HT1080 (cell line): ENCODE measurements at regions not wholly inside any gene's neighbourhood (a gene's known extent, or its start where the extent isn't known, plus 50 kb on each side); places are given as distances from the start of the nearest gene placed in this dataset.
"Not testable (repeated sequence)": the region's sequence is repeated elsewhere in the genome, so short reads cannot be mapped to it uniquely, and the experiment has no call there.

Experiments used
- DNase-seq: peaks from one replicate; pipeline ENCODE4 v3.0.0-alpha.2; 2015; ENCODE audit warnings: low read depth

GRCh38 chr7:125264174-125264856 is 334.7 kb upstream of the POT1 start:
- DNase-seq: not testable (repeated sequence)

DNA sequence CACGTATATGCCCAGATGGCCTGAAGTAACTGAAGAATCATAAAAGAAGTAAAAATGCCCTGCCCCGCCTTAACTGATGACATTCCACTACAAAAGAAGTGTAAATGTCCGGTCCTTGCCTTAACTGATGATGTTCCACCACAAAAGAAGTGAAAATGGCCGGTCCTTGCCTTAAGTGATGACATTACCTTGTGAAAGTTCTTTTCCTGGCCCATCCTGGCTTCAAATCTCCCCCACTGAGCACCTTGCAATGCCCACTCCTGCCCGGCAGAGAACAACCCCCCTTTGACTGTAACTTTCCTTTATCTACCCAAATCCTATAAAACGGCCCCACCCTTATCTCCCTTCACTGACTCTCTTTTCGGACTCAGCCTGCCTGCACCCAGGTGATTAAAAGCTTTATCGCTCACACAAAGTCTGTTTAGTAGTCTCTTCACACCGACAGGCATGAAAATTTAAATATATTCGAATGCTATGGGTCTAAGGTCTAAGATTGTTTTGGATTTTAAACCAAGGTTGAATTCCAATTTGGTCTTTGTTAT is 329.3 kb upstream of the POT1 start:
- DNase-seq: not testable (repeated sequence)

GRCh38 chr7:125257617-125258016 is 328.0 kb upstream of the POT1 start:
- no peak for DNase-seq

GRCh38 chr7:125256446-125256845 is 326.8 kb upstream of the POT1 start:
- no peak for DNase-seq

DNA sequence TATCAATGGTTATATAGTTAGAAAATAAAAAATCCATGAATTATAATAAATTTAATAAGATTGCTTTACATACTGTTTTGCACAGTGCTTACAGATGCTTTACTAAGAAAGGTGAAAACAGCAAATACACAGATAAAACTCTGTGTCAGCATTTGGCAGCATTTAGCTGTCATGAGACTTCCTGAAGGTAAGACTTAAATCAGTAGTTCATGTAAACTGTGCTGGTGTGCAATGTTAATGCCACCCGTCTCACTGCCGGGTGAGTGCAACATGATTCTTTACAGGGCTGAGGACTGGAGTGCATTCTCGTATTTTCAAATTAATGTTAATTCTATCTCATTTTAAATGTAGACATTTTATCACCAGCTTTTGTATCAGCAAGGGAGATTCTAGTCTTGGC is 326.2 kb upstream of the POT1 start:
- no peak for DNase-seq

- no peak for DNase-seq
Observed at GRCh38 chr7:125254566-125254965, 324.9 kb upstream of the POT1 start.

DNA sequence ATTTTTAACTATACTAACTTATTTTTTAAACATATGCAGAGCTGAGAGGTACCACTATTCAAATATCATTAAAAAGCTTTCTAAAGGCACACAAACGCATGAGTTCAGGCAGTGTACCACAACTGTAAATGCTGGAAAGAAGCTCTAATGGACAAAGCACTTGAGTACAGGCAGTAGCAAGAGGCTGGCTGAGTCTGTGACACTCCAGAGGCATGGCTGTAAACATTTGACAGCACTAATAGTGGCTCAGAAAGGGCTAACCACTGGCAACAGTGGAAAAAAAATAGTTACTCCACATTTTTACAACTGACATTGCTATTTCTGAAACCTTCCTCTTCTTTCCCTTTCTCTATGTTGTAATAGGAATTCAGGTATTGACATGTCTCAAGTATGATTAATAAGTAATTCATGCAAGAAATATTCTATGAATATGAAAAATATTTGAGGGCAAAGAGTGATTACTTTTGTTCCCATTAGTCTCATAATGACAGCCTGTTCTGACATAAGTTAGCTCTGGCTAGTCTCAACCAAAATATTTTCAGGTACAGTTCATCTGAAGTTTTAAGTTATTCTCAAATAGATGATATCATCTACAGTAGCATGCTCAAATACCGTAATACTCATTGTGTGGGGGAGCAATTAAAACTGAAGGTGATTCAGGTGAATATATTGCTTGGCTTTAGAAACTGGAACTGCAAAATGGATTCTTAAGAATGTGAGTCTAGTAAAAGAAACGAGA is 324.0 kb upstream of the POT1 start:
- no peak for DNase-seq

DNA sequence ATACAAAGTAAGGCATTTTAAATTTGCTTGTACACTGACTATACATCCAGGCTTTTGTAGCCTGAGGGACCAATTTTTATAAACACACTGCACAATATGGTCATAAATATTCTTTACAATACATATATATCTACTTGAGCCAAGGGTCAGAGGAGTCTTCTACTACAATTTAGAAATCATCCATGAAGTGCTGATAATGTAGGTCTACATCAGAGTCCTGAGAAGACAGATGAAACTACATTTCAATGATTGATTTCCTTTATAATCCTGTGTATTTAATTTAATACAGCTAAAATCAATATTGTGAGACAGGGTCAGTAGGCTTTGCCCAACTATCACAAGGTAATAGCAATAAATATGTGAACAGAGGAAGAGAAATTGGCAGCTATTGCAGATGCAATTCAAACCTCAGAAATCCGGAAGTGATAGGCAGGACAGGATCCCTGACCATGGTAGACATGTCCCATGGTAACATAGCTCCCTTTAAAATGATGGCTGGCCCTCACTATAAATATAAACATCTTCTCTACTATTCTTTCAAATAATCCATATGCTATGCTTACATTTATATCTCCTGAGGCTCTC is 318.0 kb upstream of the POT1 start:
- no peak for DNase-seq

DNA sequence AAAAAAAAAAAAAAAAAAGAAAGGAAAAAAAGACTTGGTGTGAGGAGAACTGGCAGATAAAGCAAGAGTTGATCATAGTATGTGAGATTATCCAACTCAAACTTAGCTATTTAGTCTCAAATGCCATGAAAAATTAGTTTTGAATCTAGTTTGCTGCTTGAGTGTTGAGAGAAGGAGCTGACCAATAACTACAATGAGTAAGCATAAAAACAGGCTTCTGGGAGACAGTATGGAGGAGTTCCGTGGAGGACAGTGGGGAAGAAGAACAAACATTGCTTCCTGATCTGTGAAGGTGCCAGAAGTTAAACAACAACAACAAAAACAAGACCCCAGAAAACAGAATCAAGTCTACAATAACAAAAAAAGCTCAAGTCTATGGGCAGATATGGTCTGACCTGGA is 317.1 kb upstream of the POT1 start:
- no peak for DNase-seq

DNA sequence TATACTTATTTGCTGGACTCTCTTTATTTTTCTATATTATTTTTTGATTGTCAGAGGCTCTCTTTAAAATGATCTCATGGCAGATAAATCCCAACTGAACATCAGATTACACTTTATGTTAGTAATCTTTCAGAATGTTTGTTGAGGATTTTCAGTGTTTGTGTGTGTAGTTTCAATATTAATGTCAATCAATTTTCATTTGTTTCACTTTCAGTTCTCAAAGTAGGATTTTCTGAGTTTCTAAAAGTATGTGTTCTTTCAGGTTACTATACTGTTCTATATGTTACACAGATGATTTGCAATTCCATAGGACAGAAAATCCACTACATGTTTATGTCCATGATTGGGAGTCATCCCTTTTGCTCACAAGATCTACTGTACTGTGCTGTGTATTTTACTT is 311.9 kb upstream of the POT1 start:
- no peak for DNase-seq

DNA sequence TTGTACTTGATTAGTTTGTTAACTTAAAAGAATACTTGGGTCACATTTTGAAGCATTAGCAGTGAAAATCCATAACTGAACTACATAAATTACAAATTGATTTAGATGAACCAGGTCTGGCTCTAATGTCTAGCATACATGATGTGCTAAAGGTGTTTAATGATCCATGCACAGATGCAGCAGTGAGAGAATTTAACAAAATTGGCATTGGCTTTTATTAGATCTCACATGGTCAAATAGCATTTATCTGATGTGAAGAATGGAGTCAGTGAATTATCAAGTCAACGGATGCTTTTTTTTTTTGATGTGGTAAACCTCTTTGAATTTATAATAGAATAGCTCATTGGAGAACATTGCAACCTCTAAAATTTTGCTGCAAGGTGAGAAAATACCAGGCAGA is 293.0 kb upstream of the POT1 start:
- DNase-seq: no peak

DNA sequence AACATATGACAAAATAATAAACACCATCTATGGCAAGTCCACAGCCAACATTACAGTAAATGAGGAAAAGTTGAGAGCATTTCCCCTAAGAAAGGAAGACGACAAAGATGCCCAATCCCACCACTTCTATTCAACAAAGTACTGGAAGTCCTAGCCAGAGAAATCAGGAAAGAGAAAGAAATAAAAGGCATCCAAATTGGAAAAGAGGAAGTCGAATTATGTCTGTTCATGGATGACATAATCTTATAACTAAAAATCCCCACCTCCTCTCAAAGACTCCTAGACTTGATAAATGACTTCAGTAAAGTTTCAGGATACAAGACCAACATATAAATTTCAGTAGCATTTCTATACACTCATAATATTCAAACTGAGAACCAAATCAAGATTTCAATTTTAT is 288.5 kb upstream of the POT1 start:
- DNase-seq: no peak

- no peak for DNase-seq
Observed at GRCh38 chr7:125201002-125201401, 271.4 kb upstream of the POT1 start.

DNA sequence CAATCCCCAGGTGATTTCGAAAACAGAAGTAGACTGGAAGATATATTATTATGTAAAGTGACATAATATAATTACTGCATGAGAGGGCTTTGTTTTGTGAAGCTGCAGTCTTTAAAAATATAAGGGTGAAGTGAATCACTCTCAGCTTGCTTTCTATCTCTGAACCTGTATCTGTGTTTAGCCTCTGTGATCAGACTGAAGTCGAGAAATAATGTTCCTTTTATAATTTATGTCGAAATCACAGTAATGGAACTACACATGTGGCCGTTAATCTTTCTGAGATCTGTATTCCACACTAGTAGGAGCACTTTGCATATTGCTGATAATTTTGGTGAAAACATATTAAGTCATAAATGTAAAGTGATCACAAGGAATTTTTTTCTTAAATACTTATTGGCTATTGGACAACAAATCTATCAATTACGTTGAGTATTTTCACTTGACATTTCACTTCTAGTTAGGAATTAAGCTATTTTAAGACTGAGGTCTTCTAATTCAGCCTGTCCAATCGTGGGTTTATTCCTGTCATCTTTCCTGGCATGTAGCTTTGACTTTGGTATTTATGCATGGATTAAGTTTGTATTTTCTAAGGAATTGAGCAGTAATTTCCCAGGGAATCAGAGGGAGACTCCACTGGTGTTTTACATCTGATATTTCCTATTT is 268.2 kb upstream of the POT1 start:
- DNase-seq: no peak

DNA sequence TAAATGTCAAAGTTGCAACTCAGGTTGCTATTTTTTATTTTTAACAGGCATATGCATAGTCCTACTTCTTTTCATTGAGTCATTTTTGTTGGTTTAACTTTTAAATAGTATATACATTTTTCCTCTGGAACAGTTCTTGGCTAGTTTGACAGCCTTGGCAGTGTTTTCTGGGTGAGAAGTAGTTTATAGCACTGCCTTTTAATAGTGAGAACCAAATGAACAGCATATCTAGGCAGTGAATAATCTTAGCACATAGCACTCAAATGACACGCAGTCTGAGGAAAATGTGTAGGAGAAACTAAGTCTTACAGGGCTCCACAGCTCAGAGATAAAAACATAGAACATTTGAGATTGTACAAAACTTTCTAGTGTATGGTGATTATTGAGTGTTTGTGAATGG is 265.5 kb upstream of the POT1 start:
- DNase-seq: no peak

DNA sequence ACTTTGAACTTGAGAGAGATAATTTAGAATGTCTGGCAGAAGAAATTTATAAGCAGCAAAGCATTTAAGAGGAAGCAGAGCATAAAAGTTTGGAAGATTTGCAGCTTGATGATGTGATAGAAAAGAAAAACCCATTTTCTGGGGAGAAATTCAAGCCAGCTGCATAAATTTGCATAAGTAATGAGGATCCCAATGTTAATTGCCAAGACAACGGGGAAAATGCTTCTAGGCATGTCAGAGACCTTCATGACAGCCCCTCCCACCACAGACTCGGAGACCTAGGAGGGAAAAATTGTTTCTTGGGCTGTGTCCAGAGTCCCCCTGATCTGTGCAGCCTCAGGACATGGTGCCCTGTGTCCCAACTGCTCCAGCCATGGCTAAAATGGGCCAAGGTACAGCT is 263.6 kb upstream of the POT1 start:
- DNase-seq: no peak

DNA sequence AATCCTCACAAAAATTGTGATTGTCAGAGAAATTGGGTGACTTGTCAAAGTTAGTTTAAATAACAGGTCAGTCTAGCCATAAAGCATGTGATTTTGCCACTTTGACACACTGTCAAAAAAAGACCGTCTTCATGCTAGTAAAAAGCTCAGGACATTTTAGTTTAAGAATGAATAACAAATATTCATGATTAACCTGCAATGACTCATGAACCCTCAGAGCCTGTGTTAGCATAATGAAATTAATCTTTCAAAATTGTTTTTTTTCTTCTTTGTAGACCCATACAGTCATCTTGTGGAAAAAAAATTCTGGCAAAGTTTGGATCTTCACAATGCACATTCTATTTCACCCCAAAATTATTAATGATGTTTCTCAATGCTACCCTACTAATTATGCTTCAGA is 255.2 kb upstream of the POT1 start:
- DNase-seq: no peak

GRCh38 chr7:125181569-125182267 is 252.1 kb upstream of the POT1 start:
- DNase-seq: not testable (repeated sequence)

GRCh38 chr7:125173571-125173970 is 243.9 kb upstream of the POT1 start:
- peak; percentile 59 for DNase-seq

- no peak for DNase-seq
Observed at GRCh38 chr7:125169088-125169487, 239.5 kb upstream of the POT1 start.

DNA sequence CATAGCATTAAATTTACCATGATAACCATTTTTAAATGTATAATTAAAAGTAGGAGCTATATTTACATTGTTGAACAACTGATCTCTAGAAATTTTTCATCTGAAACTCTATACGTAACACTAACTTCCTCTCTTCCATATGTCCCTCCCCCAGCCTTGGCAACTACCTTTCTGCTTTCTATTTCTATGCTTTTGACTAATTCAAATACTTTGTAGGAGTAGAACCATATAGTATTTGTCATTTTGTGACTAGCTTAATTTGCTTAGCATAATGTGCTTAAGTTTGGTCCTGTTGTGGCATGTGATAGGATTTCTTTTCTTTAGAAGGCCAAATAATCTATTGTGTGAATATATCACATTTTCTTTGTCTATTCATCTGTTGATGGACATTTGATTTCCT is 225.3 kb upstream of the POT1 start:
- DNase-seq: no peak
